Tibial artery (tissue), 4 donors: ENCODE measurements at regions not wholly inside any gene's neighbourhood (a gene's known extent, or its start where the extent isn't known, plus 50 kb on each side); places are given as distances from the start of the nearest gene placed in this dataset.

ENCODE experiments used
- DNase-seq, 2 donors: peaks; one replicate each; pipeline ENCODE4 v3.0.0-alpha.2; 2019
- H3K27ac ChIP-seq, 2 donors: fragments of 200-600 bp; sonication (generic) in 1 of 2; 1 replicate in 1 of 2; 2 replicates in 1 of 2; pipeline ENCODE4 v1.5.1; 2018 to 2019; ENCODE audit warnings: mild to moderate bottlenecking in 1 of 2
- H3K27me3 ChIP-seq, 2 donors: fragments of 200-600 bp; sonication (generic) in 1 of 2; one replicate each; pipeline versions ENCODE4 v1.5.1 to v1.6.0; 2016 to 2019
- H3K36me3 ChIP-seq, 3 donors: fragments of 200-600 bp; sonication (generic) in 2 of 3; one replicate each; pipeline ENCODE4 v1.5.1; 2016 to 2019; ENCODE audit warnings: mild to moderate bottlenecking in 2 of 3
- H3K4me1 ChIP-seq, 4 donors: fragments of 200-600 bp; sonication (generic) in 2 of 4; 1 replicate in 3 of 4; 2 replicates in 1 of 4; pipeline ENCODE4 v1.5.1; 2016 to 2019
- H3K4me3 ChIP-seq, 2 donors: fragments of 200-600 bp; sonication (generic) in 1 of 2; 1 replicate in 1 of 2; 2 replicates in 1 of 2; pipeline ENCODE4 v1.5.1; 2018 to 2019; ENCODE audit warnings: mild to moderate bottlenecking in 2 of 2
- H3K9me3 ChIP-seq, 3 donors: fragments of 200-600 bp; sonication (generic) in 1 of 3; one replicate each; pipeline ENCODE4 v1.5.1; 2016 to 2019
- intact Hi-C: fragments of 100-400 bp; cut with DNase I; formaldehyde crosslinking; loops from one replicate; pipeline ENCODE4 v1.15.0; 2023; ENCODE audit warnings: low total_unique reads
- TF ChIP-seq, protein P1 (sequence below), 2 experiments: fragments of 200-600 bp in 1 of 2; fragments of 450-650 bp in 1 of 2; IDR thresholded peaks; one replicate each; pipeline ENCODE4 v1.5.1; 2017 to 2019; ENCODE audit warnings: antibody characterized with exemption in 2 of 2, mild to moderate bottlenecking in 1 of 2, moderate library complexity in 1 of 2

DNA sequence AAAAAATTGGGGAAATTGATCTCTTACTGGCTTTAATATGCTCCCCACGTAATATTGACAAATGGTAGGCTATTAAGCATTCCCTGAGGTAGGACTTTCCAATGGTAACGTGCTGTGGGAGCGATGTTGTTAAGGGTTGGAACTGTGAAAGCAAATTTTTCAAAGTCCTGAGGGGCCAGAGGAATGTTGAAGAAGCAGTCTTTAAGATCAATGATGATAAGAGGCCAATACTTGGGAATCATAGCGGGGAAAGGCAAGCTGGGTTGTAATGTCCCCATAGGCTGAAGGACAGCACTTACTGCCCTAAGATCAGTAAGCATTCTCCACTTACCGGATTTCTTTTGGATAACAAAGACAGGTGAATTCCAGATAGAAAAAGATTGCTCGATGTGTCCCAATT, 69.6 kb upstream of the ARL4D start:
- Histone ChIP-seq H3K4me3 (no peak overlapping the region), H3K36me3 (no peaks in the 10 kb centered on the region), H3K9me3 (no peaks in the 10 kb centered on the region), H3K4me1 (peaks cover 0 to 5% (median 2%) of the 10 kb centered on the region in 4 donors), H3K27ac (no peak overlapping the region), H3K27me3 (no peaks in the 10 kb centered on the region)
- no peak for DNase-seq
- intact Hi-C loops: no loop called here
- TF ChIP-seq, protein P1, sequence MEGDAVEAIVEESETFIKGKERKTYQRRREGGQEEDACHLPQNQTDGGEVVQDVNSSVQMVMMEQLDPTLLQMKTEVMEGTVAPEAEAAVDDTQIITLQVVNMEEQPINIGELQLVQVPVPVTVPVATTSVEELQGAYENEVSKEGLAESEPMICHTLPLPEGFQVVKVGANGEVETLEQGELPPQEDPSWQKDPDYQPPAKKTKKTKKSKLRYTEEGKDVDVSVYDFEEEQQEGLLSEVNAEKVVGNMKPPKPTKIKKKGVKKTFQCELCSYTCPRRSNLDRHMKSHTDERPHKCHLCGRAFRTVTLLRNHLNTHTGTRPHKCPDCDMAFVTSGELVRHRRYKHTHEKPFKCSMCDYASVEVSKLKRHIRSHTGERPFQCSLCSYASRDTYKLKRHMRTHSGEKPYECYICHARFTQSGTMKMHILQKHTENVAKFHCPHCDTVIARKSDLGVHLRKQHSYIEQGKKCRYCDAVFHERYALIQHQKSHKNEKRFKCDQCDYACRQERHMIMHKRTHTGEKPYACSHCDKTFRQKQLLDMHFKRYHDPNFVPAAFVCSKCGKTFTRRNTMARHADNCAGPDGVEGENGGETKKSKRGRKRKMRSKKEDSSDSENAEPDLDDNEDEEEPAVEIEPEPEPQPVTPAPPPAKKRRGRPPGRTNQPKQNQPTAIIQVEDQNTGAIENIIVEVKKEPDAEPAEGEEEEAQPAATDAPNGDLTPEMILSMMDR (IDR thresholded peaks at IDR 0.05): no peak

DNA sequence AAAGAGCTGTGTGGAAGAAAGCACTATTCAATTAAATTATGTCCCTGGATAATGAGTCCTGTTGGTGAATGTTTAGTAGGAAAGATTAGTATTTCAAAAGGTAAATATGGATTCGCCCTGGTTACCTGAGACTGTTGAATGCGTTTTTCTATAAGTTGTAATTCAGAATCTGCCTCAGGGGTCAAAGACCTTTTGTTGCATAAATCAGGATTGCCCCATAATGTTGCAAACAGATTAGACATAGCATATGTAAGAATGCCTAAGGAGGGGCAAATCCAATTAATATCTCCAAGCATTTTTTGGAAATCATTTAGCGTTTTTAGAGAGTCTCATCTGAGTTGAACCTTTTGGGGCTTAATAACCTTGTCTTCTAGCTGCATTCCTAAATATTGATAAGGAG, 70.1 kb upstream of the ARL4D start:
- Histone ChIP-seq H3K4me1 (peaks cover 0 to under 1% (median 0%) of the 10 kb centered on the region in 4 donors), H3K4me3 (no peak overlapping the region), H3K36me3 (no peaks in the 10 kb centered on the region), H3K27me3 (no peaks in the 10 kb centered on the region), H3K27ac (no peak overlapping the region), H3K9me3 (no peaks in the 10 kb centered on the region)
- intact Hi-C loops: no loop called here
- no peak for DNase-seq
- TF ChIP-seq, protein P1 (IDR thresholded peaks at IDR 0.05): no peak

DNA sequence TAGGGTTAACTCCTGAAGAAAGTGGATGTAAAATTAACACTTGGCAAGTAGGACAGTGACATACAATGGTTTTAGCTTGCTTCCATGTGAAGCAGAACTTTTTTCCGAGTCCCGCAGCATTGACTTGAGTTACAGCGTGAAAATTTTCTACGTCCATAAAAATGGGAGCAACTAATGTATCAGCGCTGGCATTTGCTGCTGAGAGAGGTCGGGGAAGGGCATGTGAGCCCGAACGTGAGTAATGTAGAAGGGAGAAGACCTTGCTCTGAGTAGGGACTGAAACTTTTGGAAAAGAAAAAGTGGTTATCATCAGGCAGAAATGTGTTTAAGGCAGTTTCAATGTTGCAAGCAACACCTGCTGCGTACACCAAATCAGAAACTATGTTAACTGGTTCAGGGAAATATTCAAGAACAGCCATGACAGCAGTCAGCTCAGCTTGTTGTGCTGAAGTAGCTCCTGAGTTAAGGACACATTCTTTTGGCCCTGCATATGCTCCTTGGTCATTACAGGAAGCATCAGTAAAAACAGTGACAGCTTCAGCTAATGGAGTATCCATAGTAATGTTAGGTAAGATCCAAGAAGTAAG, 70.9 kb upstream of the ARL4D start:
- intact Hi-C loops: no loop called here
- no peaks in the 10 kb centered on the region for H3K27me3 ChIP-seq
- no peaks in the 10 kb centered on the region for H3K9me3 ChIP-seq
- H3K27ac ChIP-seq: no peak overlapping the region
- H3K4me3 ChIP-seq: no peak overlapping the region
- no peaks in the 10 kb centered on the region for H3K4me1 ChIP-seq
- DNase-seq: no peak
- H3K36me3 ChIP-seq: no peaks in the 10 kb centered on the region
- TF ChIP-seq, protein P1 (IDR thresholded peaks at IDR 0.05): no peak

DNA sequence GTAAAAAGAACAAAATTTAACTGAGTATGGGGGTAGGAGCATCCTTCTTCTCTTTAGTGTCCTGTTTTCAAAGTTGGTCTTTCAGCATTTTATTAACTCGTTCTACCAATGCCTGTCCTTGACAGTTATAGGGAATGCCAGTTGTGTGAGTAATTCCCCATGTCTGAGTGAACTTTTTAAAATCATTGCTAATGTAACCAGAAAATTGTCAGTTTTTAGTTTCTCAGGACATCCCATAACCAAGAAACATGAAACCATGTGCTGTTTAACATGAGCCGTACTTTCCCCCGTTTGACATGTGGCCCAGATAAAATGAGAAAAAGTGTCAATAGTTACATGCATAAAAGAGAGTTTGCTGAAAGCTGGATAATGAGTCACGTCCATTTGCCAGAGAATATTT, 71.4 kb upstream of the ARL4D start:
- TF ChIP-seq, protein P1 (IDR thresholded peaks at IDR 0.05): no peak
- Histone ChIP-seq H3K27me3 (no peaks in the 10 kb centered on the region), H3K9me3 (no peaks in the 10 kb centered on the region), H3K36me3 (no peaks in the 10 kb centered on the region), H3K27ac (no peak overlapping the region), H3K4me1 (no peaks in the 10 kb centered on the region), H3K4me3 (no peak overlapping the region)
- intact Hi-C loops: no loop called here
- DNase-seq: no peak

DNA sequence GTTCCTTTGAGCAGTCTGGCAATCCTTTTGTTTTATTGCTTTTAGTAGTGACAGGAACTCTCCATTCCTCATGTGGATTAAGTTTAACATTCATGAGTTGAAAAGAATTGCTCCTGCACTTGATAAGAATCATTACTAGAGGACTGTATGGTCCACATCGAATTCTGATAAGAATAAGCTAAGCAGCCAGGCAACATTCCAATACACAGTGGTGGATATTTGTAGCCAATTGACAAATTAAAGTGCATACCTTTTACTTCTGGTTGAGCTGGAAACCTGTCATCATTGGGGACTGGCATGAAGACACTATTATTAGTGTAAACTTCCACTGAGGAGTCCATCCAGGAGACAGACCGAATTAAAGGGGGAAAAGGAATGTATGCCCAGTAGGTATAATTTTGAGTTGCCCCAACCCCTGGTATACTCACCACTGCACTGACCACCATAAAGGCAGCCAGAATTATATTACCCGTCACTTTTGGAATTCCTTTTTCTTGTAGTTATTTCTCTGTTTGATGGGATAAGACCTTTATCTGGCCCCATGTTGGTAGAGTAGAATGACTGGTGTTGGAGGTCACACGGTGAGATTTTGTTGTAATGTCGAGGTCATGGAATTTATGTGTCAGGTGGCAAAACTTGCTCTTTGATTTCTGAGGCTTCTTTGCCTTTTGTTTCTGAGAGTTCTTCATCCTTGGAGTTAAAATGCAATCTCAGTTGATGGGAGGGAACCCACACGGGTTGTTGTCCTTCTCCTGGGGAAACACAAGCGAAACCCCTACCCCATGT, 72.1 kb upstream of the ARL4D start:
- H3K27ac ChIP-seq: no peak overlapping the region
- no peak for DNase-seq
- intact Hi-C loops: no loop called here
- no peaks in the 10 kb centered on the region for H3K27me3 ChIP-seq
- H3K4me3 ChIP-seq: no peak overlapping the region
- H3K36me3 ChIP-seq: no peaks in the 10 kb centered on the region
- H3K4me1 ChIP-seq: no peaks in the 10 kb centered on the region
- TF ChIP-seq, protein P1 (IDR thresholded peaks at IDR 0.05): no peak
- H3K9me3 ChIP-seq: no peaks in the 10 kb centered on the region
